ENCODE measurements at regions not wholly inside any gene's neighbourhood (a gene's known extent, or its start where the extent isn't known, plus 50 kb on each side); places are given as distances from the start of the nearest gene placed in this dataset.
A peak's percentile ranks its signal among the peaks of the same experiment; 100 is the strongest.
"Not testable (repeated sequence)": the region's sequence is repeated elsewhere in the genome, so short reads cannot be mapped to it uniquely, and the experiment has no call there.

GRCh38 chr5:7261900-7262299 is 134.0 kb upstream of the ADCY2 start:
- no peaks in the 10 kb centered on the region for H3K9me3 ChIP-seq (ENCODE audit: control insufficient read depth, low read depth, low read length)
- H2BK5ac ChIP-seq (ENCODE audit: insufficient read length, low read length) = no peak overlapping the region
- H2BK15ac ChIP-seq (ENCODE audit: low read depth, low read length) = no peak overlapping the region
- H2AK5ac ChIP-seq (ENCODE audit: insufficient read length, low read length) = no peak overlapping the region
- peaks cover 3% of the 10 kb centered on the region for H3K23me2 ChIP-seq (ENCODE audit: insufficient read length, low read depth, low read length, poor library complexity, severe bottlenecking)
- H3K27me3 Mint-ChIP-seq (ENCODE audit: low read depth) = peaks cover 3% of the 10 kb centered on the region; the same call in 1 of the 2 replicates
- no peak overlapping the region for H3K14ac ChIP-seq (ENCODE audit: insufficient read depth, low read length)
- no peak overlapping the region for H2AFZ ChIP-seq (ENCODE audit: low read length)
- H3K4me1 Mint-ChIP-seq = peaks cover 41 to 61% of the 10 kb centered on the region in 2 experiments
- no peak for DNase-seq
- peaks cover 2% of the 10 kb centered on the region; the same call in 1 of the 2 replicates for H3K4me1 ChIP-seq (ENCODE audit: insufficient read depth, low read length)
- H3K56ac ChIP-seq (ENCODE audit: insufficient read length, low read depth, low read length) = no peak overlapping the region
- no peak overlapping the region for H3K9ac ChIP-seq (ENCODE audit: extremely low read depth, insufficient read length, low read length)
- no peaks in the 10 kb centered on the region for H3K27me3 ChIP-seq (ENCODE audit: insufficient read depth, low read length)
- H3K18ac ChIP-seq (ENCODE audit: insufficient read length, low read depth, low read length) = no peak overlapping the region
- H3K27ac ChIP-seq (ENCODE audit: insufficient read length, low read depth, low read length) = no peak overlapping the region
- H2BK120ac ChIP-seq (ENCODE audit: low read depth, low read length, poor library complexity, severe bottlenecking) = no peak overlapping the region
- TF ChIP-seq CTCF (conservative IDR thresholded peaks at IDR 0.05) = no peak
- no peak overlapping the region for H4K91ac ChIP-seq (ENCODE audit: insufficient read length, low read depth, low read length)
- H3K4ac ChIP-seq (ENCODE audit: low read depth, low read length) = no peak overlapping the region
- H3K36me3 Mint-ChIP-seq (ENCODE audit: insufficient read depth in 1 of 3, low read depth in 3 of 3) = peaks cover 40 to 49% (median 48%) of the 10 kb centered on the region in 3 experiments
- H3K4me3 Mint-ChIP-seq = peak overlapping the region in 1 of 2 experiments; percentile 48; a peak in 2 of 5 replicates
- no peaks in the 10 kb centered on the region for H3K79me2 ChIP-seq (ENCODE audit: insufficient read depth, low read length)
- H4K5ac ChIP-seq (ENCODE audit: insufficient read length, low read depth, low read length) = no peak overlapping the region
- H3K79me1 ChIP-seq (ENCODE audit: insufficient read depth, low read depth, low read length, poor library complexity, severe bottlenecking) = no peaks in the 10 kb centered on the region
- no peak overlapping the region for H3T11ph ChIP-seq (ENCODE audit: low read length)
- no peak overlapping the region for H2BK20ac ChIP-seq (ENCODE audit: low read depth, low read length, poor library complexity, severe bottlenecking)
- H3K23ac ChIP-seq (ENCODE audit: insufficient read length, low read depth, low read length) = no peak overlapping the region
- peak overlapping the region in 2 of 3 experiments; percentile 15 to 94; a peak in 4 of 7 replicates for H3K27ac Mint-ChIP-seq
- H2BK12ac ChIP-seq (ENCODE audit: insufficient read length, low read depth, low read length) = no peak overlapping the region
- WGBS (ENCODE audit: extremely low coverage, insufficient read length, low lambda C conversion rate) = no CpG with 5 or more reads among the region's 2 CpGs
- H4K8ac ChIP-seq (replicated peaks; ENCODE audit: insufficient read length, low read depth, low read length) = no peak overlapping the region
- peaks cover 31 to 40% of the 10 kb centered on the region in 2 experiments for H3K9me3 Mint-ChIP-seq
- no peak overlapping the region for H3K4me2 ChIP-seq (ENCODE audit: insufficient read depth, insufficient read length, low read length)
- no peaks in the 10 kb centered on the region for H4K20me1 ChIP-seq (ENCODE audit: control insufficient read depth, insufficient read depth, insufficient read length)

- not testable (repeated sequence) for H2BK12ac ChIP-seq (ENCODE audit: insufficient read length, low read depth, low read length); H3K4ac ChIP-seq (ENCODE audit: low read depth, low read length); H3K56ac ChIP-seq (ENCODE audit: insufficient read length, low read depth, low read length); H2AFZ ChIP-seq (ENCODE audit: low read length); H3K18ac ChIP-seq (ENCODE audit: insufficient read length, low read depth, low read length); H2BK5ac ChIP-seq (ENCODE audit: insufficient read length, low read length); H3K27me3 ChIP-seq (ENCODE audit: insufficient read depth, low read length); H3T11ph ChIP-seq (ENCODE audit: low read length); H3K4me1 ChIP-seq (ENCODE audit: insufficient read depth, low read length); H3K4me2 ChIP-seq (ENCODE audit: insufficient read depth, insufficient read length, low read length); H3K23ac ChIP-seq (ENCODE audit: insufficient read length, low read depth, low read length); H2BK20ac ChIP-seq (ENCODE audit: low read depth, low read length, poor library complexity, severe bottlenecking); H3K9me3 ChIP-seq (ENCODE audit: control insufficient read depth, low read depth, low read length); H3K14ac ChIP-seq (ENCODE audit: insufficient read depth, low read length); H2BK120ac ChIP-seq (ENCODE audit: low read depth, low read length, poor library complexity, severe bottlenecking); H3K9ac ChIP-seq (ENCODE audit: extremely low read depth, insufficient read length, low read length); H4K91ac ChIP-seq (ENCODE audit: insufficient read length, low read depth, low read length); H4K8ac ChIP-seq (replicated peaks; ENCODE audit: insufficient read length, low read depth, low read length); DNase-seq; H3K27me3 Mint-ChIP-seq (ENCODE audit: low read depth); H2AK5ac ChIP-seq (ENCODE audit: insufficient read length, low read length); H2BK15ac ChIP-seq (ENCODE audit: low read depth, low read length); H3K23me2 ChIP-seq (ENCODE audit: insufficient read length, low read depth, low read length, poor library complexity, severe bottlenecking); H3K79me1 ChIP-seq (ENCODE audit: insufficient read depth, low read depth, low read length, poor library complexity, severe bottlenecking); H4K5ac ChIP-seq (ENCODE audit: insufficient read length, low read depth, low read length); H4K20me1 ChIP-seq (ENCODE audit: control insufficient read depth, insufficient read depth, insufficient read length); H3K79me2 ChIP-seq (ENCODE audit: insufficient read depth, low read length)
- peak overlapping the region; percentile 79 for H3K27ac ChIP-seq (ENCODE audit: insufficient read length, low read depth, low read length)
- Mint-ChIP-seq H3K36me3 (ENCODE audit: insufficient read depth in 1 of 3, low read depth in 3 of 3) (peaks cover 46 to 64% (median 48%) of the 10 kb centered on the region in 3 experiments), H3K4me3 (peak overlapping the region; percentile 14 to 40; a peak in 4 of 5 replicates), H3K27ac (peak overlapping the region; percentile 61 to 98 (median 96); a peak in 6 of 7 replicates), H3K4me1 (peaks cover 49 to 69% of the 10 kb centered on the region in 2 experiments), H3K9me3 (peaks cover 31 to 40% of the 10 kb centered on the region in 2 experiments)
- no CpG with 5 or more reads among the region's 4 CpGs for WGBS (ENCODE audit: extremely low coverage, insufficient read length, low lambda C conversion rate)
Measured at GRCh38 chr5:7263398-7264015, 132.4 kb upstream of the ADCY2 start.

All from H9 (cell line).